B cell (primary cell): ENCODE measurements at regions not wholly inside any gene's neighbourhood (a gene's known extent, or its start where the extent isn't known, plus 50 kb on each side); places are given as distances from the start of the nearest gene placed in this dataset.

ENCODE experiments used
- ATAC-seq: fragments of 200-7000 bp; cut with Tn5 transposase; one replicate; pipeline ENCODE4 v1.10.0; 2021; ENCODE audit warnings: low read depth, mild to moderate bottlenecking, moderate number of reproducible peaks, moderate library complexity
- CTCF ChIA-PET: fragments of 350-600 bp; sonication (Branson Sonifier 250); formaldehyde crosslinking; loops from one replicate; lab custom pipeline; 2021; ENCODE audit warnings: antibody characterized with exemption, inconsistent platforms; lab: Charles Lee
- POLR2A ChIA-PET: fragments of 350-600 bp; sonication (Branson Sonifier 250); formaldehyde crosslinking; loops from one replicate; lab custom pipeline; 2021; ENCODE audit warnings: antibody characterized with exemption; lab: Charles Lee
- DNase-seq: peaks from one replicate; pipeline ENCODE4 v3.0.0; 2013
- H2AFZ ChIP-seq: 2 replicates; pipeline ENCODE4 v1.6.1; 2012; ENCODE audit warnings: mild to moderate bottlenecking, low read depth, low read length; ENCODE audit not compliant: insufficient read depth, poor library complexity, severe bottlenecking
- H3K27ac ChIP-seq, 2 donors: 1 replicate in 1 of 2; 2 replicates in 1 of 2; pipeline ENCODE4 v1.5.1; 2012 to 2013; ENCODE audit warnings: low read length in 2 of 2, mild to moderate bottlenecking in 2 of 2, moderate library complexity in 1 of 2
- H3K27me3 ChIP-seq, 4 experiments: fragments of 200-600 bp in 1 of 4; sonication (generic) in 1 of 4; replicated peaks in 1 of 4; 1 replicate in 2 of 4; 2 replicates in 2 of 4; pipeline versions ENCODE4 v1.6.1 to v1.7.0; 2013 to 2016; ENCODE audit warnings: low read length in 3 of 4, mild to moderate bottlenecking in 2 of 4, mixed read lengths in 1 of 4, moderate library complexity in 1 of 4; ENCODE audit not compliant: insufficient read depth in 4 of 4, control insufficient read depth in 3 of 4; ENCODE audit errors: control extremely low read depth in 1 of 4
- H3K36me3 ChIP-seq, 2 experiments: replicated peaks in 1 of 2; 1 replicate in 1 of 2; 2 replicates in 1 of 2; pipeline versions ENCODE4 v1.6.1 to v1.7.1; 2013; ENCODE audit warnings: low read length in 1 of 2; ENCODE audit not compliant: insufficient read depth in 2 of 2, control insufficient read depth in 1 of 2; ENCODE audit errors: control extremely low read depth in 1 of 2, extremely low read depth in 1 of 2
- H3K4me1 ChIP-seq, 2 donors: fragments of 200-600 bp in 1 of 2; sonication (generic) in 1 of 2; 1 replicate in 1 of 2; 2 replicates in 1 of 2; pipeline versions ENCODE4 v1.5.1 to v1.6.1; 2013 to 2017; ENCODE audit warnings: low read length in 2 of 2; ENCODE audit not compliant: control insufficient read depth in 2 of 2, insufficient read depth in 2 of 2
- H3K4me2 ChIP-seq: replicated peaks from 2 replicates; pipeline ENCODE3; 2012; ENCODE audit warnings: mild to moderate bottlenecking, low read depth, low read length; ENCODE audit not compliant: poor library complexity, severe bottlenecking
- H3K4me3 ChIP-seq, 5 experiments: fragments of 200-600 bp in 1 of 5; sonication (generic) in 1 of 5; 1 replicate in 3 of 5; 2 replicates in 2 of 5; pipeline versions ENCODE4 v1.5.1 to v1.7.0; 2011 to 2016; ENCODE audit warnings: low read length in 4 of 5, mild to moderate bottlenecking in 4 of 5, low read depth in 2 of 5, control low read depth in 1 of 5, moderate library complexity in 1 of 5; ENCODE audit not compliant: insufficient read depth in 1 of 5; ENCODE audit errors: control extremely low read depth in 1 of 5, extremely low read depth in 1 of 5
- H3K79me2 ChIP-seq: fragments of 200-600 bp; sonication (generic); one replicate; pipeline ENCODE4 v1.6.0; 2016; ENCODE audit warnings: low read length; ENCODE audit not compliant: control insufficient read depth, insufficient read depth
- H3K9ac ChIP-seq: fragments of 200-600 bp; sonication (generic); 2 replicates; pipeline ENCODE4 v1.6.1; 2017; ENCODE audit warnings: mild to moderate bottlenecking, low read length, moderate library complexity
- H3K9me3 ChIP-seq, 3 donors: one replicate each; pipeline versions ENCODE4 v1.6.1 to v1.7.1; 2013; ENCODE audit warnings: low read length in 2 of 3; ENCODE audit not compliant: control insufficient read depth in 2 of 3, insufficient read depth in 1 of 3; ENCODE audit errors: control extremely low read depth in 1 of 3
- H4K20me1 ChIP-seq: 2 replicates; pipeline ENCODE4 v1.6.0; 2012; ENCODE audit warnings: mild to moderate bottlenecking, low read length; ENCODE audit not compliant: insufficient read depth, control insufficient read depth, poor library complexity, severe bottlenecking
- H3K27ac Mint-ChIP-seq: one replicate; pipeline ENCODE4 v1.8.0; 2021; ENCODE audit warnings: mixed read lengths
- H3K27me3 Mint-ChIP-seq: one replicate; pipeline ENCODE4 v1.8.0; 2021; ENCODE audit warnings: mixed read lengths
- H3K4me1 Mint-ChIP-seq: one replicate; pipeline ENCODE4 v1.8.0; 2021; ENCODE audit warnings: mixed read lengths
- H3K4me3 Mint-ChIP-seq: one replicate; pipeline ENCODE4 v1.8.0; 2021; ENCODE audit warnings: mixed read lengths
- H3K9me3 Mint-ChIP-seq: one replicate; pipeline ENCODE4 v1.8.0; 2022; ENCODE audit warnings: mixed read lengths; ENCODE audit not compliant: insufficient read depth
- CTCF ChIP-seq: fragments of 200-600 bp; IDR thresholded peaks from one replicate; pipeline ENCODE4 v1.8.0; 2022; ENCODE audit warnings: antibody characterized with exemption, mild to moderate bottlenecking
- EZH2 ChIP-seq: IDR thresholded peaks from 2 replicates; pipeline ENCODE4 v1.6.1; 2012; ENCODE audit warnings: borderline replicate concordance, low read depth, mild to moderate bottlenecking, moderate library complexity, low read length; ENCODE audit not compliant: insufficient read depth, poor library complexity, severe bottlenecking
- WGBS: methylation state at CpG from one replicate; pipeline ENCODE4 v1.1.5; 2013; ENCODE audit warnings: missing lambda C conversion rate; ENCODE audit not compliant: insufficient coverage; 5-methylcytosine and 5-hydroxymethylcytosine counted together
- intact Hi-C: fragments of 100-400 bp; cut with micrococcal nuclease; formaldehyde crosslinking; loops from one replicate; pipeline ENCODE4 v1.10.0; 2022

DNA sequence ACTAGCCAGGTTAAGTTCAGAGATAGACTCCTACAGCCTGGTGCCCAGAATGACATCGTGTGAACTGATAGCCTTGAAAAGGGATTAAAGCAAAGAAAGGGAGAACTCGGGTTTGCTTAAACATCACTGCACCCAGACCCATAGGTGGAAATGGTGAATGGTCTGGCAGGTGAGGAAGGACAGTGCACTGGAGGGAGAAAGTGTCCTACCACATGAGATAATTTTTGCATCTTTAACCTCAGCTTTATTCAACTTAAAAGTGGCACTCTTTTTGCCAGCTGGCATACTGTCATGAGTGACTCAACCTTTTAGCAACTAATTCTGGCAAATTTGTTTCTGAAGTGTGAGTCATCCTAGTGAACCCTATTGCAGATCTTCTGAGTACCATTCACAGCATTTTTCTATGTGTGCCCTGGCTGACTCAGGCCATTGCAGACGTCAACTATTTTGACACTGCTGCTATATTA is 53.0 kb upstream of the DAPP1 start:
- no peak overlapping the region for H3K27ac Mint-ChIP-seq
- no peak for TF ChIP-seq CTCF
- TF ChIP-seq EZH2: no peak
- Histone ChIP-seq H3K27me3 (peaks cover 0 to 7% (median 1%) of the 10 kb centered on the region in 4 experiments), H3K4me2 (no peak overlapping the region), H3K4me3 (no peak overlapping the region), H3K4me1 (no peaks in the 10 kb centered on the region), H2AFZ (no peak overlapping the region), H4K20me1 (no peaks in the 10 kb centered on the region), H3K9ac (no peak overlapping the region), H3K36me3 (no peaks in the 10 kb centered on the region), H3K79me2 (no peaks in the 10 kb centered on the region), H3K9me3 (peaks cover 1 to 5% (median 4%) of the 10 kb centered on the region in 3 donors), H3K27ac (no peak overlapping the region)
- H3K9me3 Mint-ChIP-seq: peaks cover 3% of the 10 kb centered on the region
- ATAC-seq: no peak
- intact Hi-C loops: no loop called here
- no peaks in the 10 kb centered on the region for H3K4me1 Mint-ChIP-seq
- H3K4me3 Mint-ChIP-seq: no peak overlapping the region
- WGBS: no CpG with 5 or more reads among the region's 3 CpGs
- ChIA-PET CTCF (no interaction called here), POLR2A (no interaction called here)
- peaks cover 23% of the 10 kb centered on the region for H3K27me3 Mint-ChIP-seq
- DNase-seq: no peak

- Histone ChIP-seq H3K9me3 (peaks cover 1 to 5% (median 4%) of the 10 kb centered on the region in 3 donors), H3K4me2 (no peak overlapping the region), H3K4me1 (no peaks in the 10 kb centered on the region), H3K9ac (no peak overlapping the region), H3K4me3 (no peak overlapping the region), H4K20me1 (no peaks in the 10 kb centered on the region), H3K27me3 (peaks cover 0 to 7% (median 1%) of the 10 kb centered on the region in 4 experiments), H3K79me2 (no peaks in the 10 kb centered on the region), H3K27ac (no peak overlapping the region), H3K36me3 (no peaks in the 10 kb centered on the region), H2AFZ (no peak overlapping the region)
- no peak for TF ChIP-seq EZH2
- no peak for TF ChIP-seq CTCF
- no peak overlapping the region for H3K4me3 Mint-ChIP-seq
- no peak overlapping the region for H3K27ac Mint-ChIP-seq
- WGBS: 66% methylated on average over 2 of the region's 3 CpGs
- peaks cover 3% of the 10 kb centered on the region for H3K9me3 Mint-ChIP-seq
- DNase-seq (no peak), ATAC-seq (no peak)
- ChIA-PET POLR2A (no interaction called here), CTCF (no interaction called here)
- no peaks in the 10 kb centered on the region for H3K4me1 Mint-ChIP-seq
- intact Hi-C loops: no loop called here
- H3K27me3 Mint-ChIP-seq: peaks cover 23% of the 10 kb centered on the region
Measured at GRCh38 chr4:99762728-99763127, 53.9 kb upstream of the DAPP1 start.
